NOMO-1 (cell line): ENCODE measurements at regions not wholly inside any gene's neighbourhood (a gene's known extent, or its start where the extent isn't known, plus 50 kb on each side); places are given as distances from the start of the nearest gene placed in this dataset.
A peak's percentile ranks its signal among the peaks of the same experiment; 100 is the strongest.

Source experiments
- DNase-seq, 2 experiments: peaks; one replicate each; lab custom pipeline; 2025; ENCODE audit not compliant: unreplicated experiment in 2 of 2; lab: John Stamatoyannopoulos, UW

- DNase-seq = no peak
Observed at GRCh38 chr1:209229494-209230061, 353.9 kb upstream of the CAMK1G start.

GRCh38 chr1:209230314-209230713 is 353.2 kb upstream of the CAMK1G start:
- DNase-seq = no peak

- no peak for DNase-seq
Observed at GRCh38 chr1:209231476-209232156, 351.9 kb upstream of the CAMK1G start.

GRCh38 chr1:209232197-209232596 is 351.3 kb upstream of the CAMK1G start:
- DNase-seq = no peak

- no peak for DNase-seq
Observed at GRCh38 chr1:209232759-209233158, 350.8 kb upstream of the CAMK1G start.

GRCh38 chr1:209235166-209235565 is 348.3 kb upstream of the CAMK1G start:
- no peak for DNase-seq

GRCh38 chr1:209238356-209238755 is 345.2 kb upstream of the CAMK1G start:
- DNase-seq = no peak

- no peak for DNase-seq
Observed at GRCh38 chr1:209240351-209240750, 343.2 kb upstream of the CAMK1G start.

- DNase-seq = no peak
Observed at GRCh38 chr1:209241487-209241886, 342.0 kb upstream of the CAMK1G start.

GRCh38 chr1:209248649-209249279 is 334.8 kb upstream of the CAMK1G start:
- DNase-seq = peak; percentile 33 to 36

GRCh38 chr1:209249280-209249670 is 334.2 kb upstream of the CAMK1G start:
- DNase-seq = peak in 1 of 2 experiments; percentile 1

GRCh38 chr1:209249785-209250440 is 333.6 kb upstream of the CAMK1G start:
- no peak for DNase-seq

- no peak for DNase-seq
Observed at GRCh38 chr1:209250861-209251636, 332.5 kb upstream of the CAMK1G start.

- no peak for DNase-seq
Observed at GRCh38 chr1:209256766-209257350, 326.7 kb upstream of the CAMK1G start.

- DNase-seq = no peak
Observed at GRCh38 chr1:209257454-209257853, 326.1 kb upstream of the CAMK1G start.

GRCh38 chr1:209260136-209260535 is 323.4 kb upstream of the CAMK1G start:
- no peak for DNase-seq

- DNase-seq = no peak
Observed at GRCh38 chr1:209262631-209263030, 320.9 kb upstream of the CAMK1G start.

GRCh38 chr1:209265301-209265700 is 318.2 kb upstream of the CAMK1G start:
- no peak for DNase-seq

GRCh38 chr1:209266590-209267205 is 316.8 kb upstream of the CAMK1G start:
- no peak for DNase-seq

GRCh38 chr1:209267968-209268367 is 315.5 kb upstream of the CAMK1G start:
- no peak for DNase-seq
